ENCODE measurements at regions not wholly inside any gene's neighbourhood (a gene's known extent, or its start where the extent isn't known, plus 50 kb on each side); places are given as distances from the start of the nearest gene placed in this dataset.

- no peak for DNase-seq (ENCODE audit: low spot score)
Measured at GRCh38 chr2:121969166-121969565, 213.7 kb downstream of the TSN start.

DNA sequence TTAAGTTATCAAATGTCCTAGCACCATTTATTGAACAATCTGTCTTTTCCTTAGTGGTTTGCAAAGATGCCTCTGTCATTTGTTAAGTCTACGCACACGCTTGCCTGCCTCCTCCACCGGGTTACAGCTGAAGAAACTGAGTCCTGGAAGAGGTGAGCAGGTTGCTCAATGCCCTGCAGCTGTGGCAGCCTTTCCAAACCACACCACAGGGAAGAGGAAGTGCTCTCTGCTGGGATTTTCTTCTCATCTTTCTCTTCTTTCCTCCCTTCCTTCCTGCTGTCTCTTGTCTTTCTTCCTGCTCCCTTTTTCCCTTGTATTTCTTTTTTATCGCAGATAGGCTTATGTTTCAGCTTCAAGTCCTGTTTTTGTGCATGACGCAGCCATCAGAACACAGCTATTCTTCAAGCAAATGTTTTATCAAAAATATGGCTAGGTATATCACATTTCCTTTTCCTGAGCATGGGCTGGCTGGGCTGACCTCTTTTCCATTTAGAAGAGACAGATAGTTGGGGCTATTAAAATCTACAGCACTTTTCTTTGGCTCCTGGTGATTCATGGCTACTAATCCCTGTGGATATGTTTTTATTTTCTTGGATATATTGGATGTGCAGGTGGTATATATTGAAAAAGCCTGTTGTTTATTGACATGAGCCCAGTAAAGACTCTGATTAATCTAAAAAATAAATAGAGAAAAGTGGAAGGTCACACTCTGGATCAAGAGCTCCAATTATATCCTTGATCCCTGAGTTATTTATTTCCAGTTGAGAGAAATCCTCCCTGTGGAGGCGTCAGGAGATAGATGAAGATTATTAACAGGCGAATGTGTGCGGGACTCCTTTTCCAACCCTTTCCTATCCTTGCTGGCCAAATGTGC is 214.6 kb downstream of the TSN start:
- DNase-seq (ENCODE audit: low spot score) = no peak

DNA sequence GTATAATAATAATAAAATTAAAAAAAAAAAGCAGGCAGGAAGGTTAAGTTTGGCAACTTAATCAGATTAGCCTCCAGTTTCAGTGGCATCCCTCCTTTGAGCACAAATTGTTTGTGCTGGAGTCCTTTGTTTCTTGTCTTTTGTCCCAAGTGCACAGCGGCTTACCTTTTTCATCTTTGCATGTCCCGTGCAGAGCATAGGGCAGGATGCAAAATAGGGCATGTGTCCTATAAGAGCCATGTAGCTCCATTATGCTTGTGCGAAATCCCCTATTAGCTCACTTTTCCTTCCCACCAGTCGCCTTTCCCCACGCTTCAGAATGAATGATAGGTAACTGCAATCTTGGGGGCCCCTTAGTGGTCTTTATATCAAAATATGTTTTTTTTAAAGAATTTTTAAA is 216.8 kb downstream of the TSN start:
- DNase-seq (ENCODE audit: low spot score) = no peak

DNA sequence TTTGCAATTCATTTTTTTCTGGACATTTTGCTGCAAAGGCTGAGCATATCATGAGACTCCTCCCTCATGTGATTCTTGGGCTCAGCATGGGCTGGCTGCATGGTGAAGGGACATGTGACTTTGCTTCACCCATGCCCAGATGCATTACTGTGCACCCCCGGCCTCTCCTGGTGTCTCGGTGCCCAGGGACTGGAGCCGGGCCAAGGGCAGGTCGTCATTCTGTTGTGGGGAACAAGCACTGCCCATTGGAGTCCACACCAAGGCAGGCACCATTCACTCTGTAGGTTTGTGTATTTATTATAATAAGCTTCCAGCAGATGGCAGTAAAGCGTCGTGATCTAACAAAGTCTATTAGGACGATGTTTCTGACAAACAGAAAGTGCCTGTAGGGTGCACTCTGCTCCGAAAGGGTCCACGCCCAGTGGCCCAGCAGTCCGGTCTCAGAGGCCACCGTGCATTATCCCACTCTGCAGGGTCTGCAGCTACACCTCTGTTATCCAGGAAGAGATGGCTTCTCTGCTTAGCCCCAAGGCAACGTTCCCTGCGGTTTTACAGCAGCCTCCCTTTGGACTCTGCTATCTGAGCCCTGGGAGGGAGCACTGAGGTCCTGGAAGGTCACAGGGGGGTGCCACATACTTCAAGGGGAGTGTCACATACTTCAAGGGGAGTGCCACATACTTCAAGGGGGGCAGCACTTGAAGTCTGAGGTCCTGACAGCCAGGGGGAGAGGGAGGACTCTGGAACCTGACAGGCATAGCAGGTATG is 219.6 kb downstream of the TSN start:
- peak; percentile 83 for DNase-seq (ENCODE audit: low spot score)

DNA sequence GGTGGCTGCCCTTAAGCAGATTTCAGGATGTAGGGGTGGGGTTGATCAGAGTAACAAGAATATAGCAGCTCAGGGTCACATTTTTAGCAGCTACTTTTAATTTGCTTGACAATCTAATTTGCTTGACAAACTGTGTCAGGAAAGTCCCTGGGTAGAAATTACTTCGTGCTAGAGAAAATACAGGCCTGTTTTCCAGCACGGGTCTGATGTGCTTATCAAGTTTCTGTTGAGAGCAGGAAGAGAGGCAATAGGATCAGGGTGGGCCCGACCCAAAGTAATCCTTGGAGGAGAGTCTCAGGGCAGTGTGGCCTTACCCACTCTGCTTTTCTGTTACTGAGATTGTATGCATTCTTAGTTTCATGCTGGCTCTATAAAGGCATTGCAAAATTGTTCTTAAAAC is 221.5 kb downstream of the TSN start:
- DNase-seq (ENCODE audit: low spot score) = no peak

DNA sequence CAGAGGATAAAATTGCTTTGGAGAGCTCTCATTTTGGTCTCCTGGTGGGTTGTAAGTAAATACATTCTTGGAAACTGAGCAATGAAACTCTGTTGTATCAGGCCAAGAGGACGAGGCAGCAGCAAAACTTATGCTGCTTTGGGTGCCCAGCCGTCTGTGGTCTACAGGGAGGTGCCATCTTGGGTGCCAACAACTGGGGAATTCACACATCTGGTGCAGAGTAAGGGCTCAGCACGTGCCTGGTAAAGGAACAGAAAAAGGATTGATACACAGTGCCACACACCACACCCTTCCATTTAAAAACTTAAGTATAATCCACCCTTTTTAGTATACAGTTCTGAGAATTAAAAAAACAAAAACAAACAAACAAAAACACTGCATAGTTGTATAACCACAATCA is 221.9 kb downstream of the TSN start:
- DNase-seq (ENCODE audit: low spot score) = no peak

- DNase-seq (ENCODE audit: low spot score) = no peak
Measured at GRCh38 chr2:121992700-121993099, 237.2 kb downstream of the TSN start.

DNA sequence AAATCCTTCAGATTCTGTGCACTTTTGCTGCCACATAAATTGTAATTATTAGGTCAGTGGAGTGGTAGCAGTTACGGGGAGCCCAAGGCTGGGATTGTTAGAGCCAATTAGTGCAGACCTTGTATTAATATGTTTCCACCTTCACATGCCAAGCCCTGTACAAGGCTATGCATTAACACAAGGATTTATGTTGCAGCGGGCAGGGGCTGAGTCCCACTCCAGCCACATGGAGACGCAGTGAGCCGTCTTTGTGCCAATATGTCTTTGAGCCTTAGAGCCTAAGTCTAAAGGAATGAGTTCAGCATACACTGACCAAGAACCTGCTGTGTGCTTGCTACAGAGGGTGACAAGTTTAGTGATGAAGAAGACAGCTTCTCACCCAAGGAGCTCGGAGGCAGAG is 238.2 kb downstream of the TSN start:
- DNase-seq (ENCODE audit: low spot score) = no peak

DNA sequence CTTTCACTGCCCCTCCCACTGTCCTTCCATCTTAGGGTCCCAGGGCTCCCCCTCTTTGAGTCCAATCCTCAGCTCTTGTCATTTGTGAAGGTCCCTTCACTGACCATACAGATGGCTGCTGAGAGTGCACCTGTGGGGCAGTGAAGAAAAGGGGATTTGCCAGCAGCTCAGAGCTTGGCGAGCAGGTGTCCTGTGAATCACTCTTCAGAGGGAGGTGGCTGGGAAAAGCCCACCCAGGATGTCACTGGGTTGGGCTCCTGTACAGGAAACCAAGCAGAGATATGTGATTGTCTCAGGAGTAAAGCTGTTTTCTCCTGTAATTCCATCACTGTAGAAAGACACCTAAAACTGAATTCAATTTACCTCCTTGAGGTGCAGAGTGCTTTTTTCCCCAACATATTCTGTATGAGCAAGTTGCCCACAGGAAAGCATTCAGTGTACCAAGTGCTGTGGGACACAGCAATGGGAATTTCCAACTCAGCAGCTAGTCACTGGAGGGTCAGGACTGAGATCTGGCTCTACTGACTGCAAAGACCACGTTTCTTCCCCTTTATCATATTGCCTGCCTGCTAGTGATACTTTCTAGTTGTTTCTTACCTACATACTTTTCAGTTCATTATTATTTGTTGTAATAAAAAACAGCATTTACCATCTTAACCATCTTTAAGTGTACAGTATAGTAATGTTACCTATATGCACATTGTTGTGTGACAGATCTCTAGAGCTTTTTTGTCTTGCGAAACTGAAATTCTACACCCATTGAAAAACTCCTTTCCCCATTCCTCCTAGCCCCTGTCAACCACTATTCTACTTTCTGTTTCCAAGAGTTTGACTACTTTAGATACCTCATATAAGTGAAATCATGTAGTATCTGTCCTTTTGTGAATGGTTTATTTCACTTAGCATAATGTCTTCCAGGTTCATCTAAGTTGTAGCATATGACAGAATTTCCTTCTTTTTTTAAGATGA is 239.1 kb downstream of the TSN start:
- DNase-seq (ENCODE audit: low spot score) = no peak

GRCh38 chr2:121998751-121999150 is 243.3 kb downstream of the TSN start:
- DNase-seq (ENCODE audit: low spot score) = no peak

DNA sequence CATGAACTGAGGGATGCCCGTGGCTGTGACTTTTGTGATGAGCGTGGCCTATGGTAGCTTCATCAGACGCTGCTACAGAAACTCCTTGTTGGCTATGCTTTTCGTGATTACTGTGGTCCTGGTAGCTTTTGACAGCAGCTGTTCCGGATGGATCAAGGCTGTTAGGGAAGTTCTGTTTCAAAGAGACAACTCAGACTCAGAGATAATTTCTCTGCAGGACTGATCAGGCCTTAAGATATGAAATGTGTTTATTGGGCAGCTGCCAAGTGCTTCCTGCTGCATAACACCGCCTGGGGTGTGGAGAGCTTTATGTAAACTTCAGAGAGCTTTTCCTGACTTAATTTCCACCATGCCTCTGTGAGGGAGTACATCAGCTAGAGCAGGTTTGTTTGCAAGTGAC is 243.8 kb downstream of the TSN start:
- DNase-seq (ENCODE audit: low spot score) = no peak

DNA sequence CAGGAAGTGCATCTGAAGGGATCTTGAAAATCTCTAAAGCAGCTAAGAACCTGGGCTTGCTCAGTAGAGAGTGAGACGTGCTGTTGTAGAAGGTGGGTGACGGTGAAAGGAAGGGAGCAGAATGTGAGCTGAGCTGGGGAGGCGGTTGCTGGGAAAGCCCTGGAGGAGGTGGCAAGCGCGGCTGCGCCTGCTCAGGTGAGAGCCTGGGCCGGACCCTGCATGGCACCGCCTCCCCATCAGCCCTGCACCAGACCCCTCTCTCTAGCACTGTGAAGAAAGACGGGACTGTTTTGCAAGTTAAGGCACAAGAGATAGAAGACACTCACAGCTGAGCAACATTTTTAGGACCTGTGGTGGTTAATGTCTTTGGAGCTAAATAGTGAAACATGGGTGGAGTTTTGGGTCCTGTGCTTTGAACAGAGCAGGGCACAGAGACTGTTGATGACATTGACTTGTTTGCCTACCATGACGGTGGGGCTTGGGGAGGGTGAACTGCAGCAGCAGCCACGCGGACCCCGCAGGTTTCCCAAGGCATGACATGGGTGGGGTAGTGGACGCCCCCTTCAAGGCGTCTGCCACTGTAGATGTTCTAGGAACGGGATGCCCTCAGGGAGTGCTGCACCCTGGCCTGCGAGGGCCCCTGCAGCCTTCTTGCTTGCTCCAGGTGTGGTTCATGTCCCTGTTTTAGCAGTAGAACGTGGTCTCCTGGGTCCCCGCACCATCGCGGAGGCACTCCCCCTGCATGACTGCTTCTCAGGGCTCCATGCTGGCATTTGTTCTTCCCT is 245.3 kb downstream of the TSN start:
- DNase-seq (ENCODE audit: low spot score) = no peak

- no peak for DNase-seq (ENCODE audit: low spot score)
Measured at GRCh38 chr2:122001441-122001874, 246.0 kb downstream of the TSN start.

GRCh38 chr2:122003196-122003940 is 247.9 kb downstream of the TSN start:
- DNase-seq (ENCODE audit: low spot score) = no peak

- no peak for DNase-seq (ENCODE audit: low spot score)
Measured at GRCh38 chr2:122007126-122007525, 251.7 kb downstream of the TSN start.

GRCh38 chr2:122007577-122007976 is 252.1 kb downstream of the TSN start:
- DNase-seq (ENCODE audit: low spot score) = no peak

DNA sequence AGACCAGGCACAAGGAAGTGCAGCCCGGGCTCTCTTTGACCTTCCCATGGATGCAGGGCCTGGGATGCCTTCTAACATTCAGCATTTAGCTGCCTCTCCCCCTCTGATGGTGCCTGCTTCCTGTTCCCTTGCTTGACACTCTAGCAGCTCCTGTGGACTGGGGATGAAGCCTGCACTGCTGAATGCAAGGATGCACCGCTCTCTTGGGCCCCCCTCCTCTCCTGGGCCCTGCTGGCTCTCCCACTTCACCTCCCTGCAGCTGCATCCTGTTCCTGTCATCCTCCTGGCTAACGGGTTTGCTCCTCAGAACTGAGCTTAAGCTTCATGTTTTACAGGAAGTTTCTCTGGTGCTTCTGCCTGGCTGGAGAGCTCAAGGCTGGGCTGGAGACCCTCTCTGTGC is 254.1 kb downstream of the TSN start:
- DNase-seq (ENCODE audit: low spot score) = no peak

DNA sequence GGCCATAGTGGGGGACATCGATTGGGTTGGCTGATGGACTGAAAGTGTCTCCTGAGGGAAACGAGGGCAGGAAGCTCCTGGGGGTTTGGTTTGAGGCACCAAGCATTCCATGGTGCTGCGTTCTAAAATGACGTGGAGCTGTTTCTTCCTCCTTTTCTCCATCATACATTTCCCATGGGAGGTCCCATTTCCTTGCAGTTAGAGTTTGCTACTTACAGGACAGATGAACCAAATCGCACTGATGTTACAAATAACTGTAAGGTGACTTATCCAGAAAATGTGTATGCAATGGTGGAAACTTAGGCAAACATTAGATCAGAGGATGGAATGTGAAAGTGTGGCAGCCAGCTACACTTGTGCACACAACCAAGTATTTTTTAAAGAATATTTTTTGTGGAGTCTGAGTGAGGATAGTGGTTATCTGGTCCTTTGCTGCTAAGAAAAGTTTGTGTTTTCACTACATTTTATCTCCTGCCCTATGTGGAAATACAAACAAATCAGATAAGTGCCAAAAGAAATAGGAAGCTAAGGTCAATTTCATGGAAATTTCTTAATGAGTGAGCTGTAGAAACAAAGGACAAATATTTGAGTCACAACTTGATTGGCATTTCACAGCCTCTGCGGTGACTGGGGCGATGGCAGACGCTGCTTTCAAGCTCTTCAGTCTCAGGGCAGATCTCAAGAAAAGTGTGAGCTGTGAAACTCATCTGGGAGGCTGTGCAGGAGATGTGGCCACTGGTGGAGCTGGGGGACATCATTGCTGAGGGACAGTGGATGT is 256.2 kb downstream of the TSN start:
- DNase-seq (ENCODE audit: low spot score) = no peak

DNA sequence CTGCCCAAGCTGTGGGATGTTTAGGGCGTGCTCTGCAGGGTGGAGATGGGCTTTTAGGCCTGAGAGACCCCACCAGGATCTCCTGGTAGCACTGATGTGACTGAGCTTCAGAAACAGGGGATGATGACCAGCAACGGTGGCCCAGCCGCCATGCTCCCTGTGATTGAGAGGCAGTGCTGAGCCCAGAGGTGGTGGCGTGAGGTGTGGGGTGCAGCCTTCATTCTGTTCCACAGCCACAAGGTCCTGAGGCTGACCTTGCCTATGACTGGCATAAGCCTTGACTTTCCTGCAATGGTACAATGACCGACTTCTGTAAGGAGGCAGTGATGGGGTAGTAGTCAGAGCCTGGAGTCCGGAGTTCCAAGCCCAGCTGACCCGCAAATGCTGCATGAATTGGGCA is 263.3 kb downstream of the TSN start:
- no peak for DNase-seq (ENCODE audit: low spot score)

GRCh38 chr2:122019724-122020123 is 264.3 kb downstream of the TSN start:
- DNase-seq (ENCODE audit: low spot score) = no peak

Data from ecto neural progenitor cell (in vitro differentiated cells).